Progenitor cell of endocrine pancreas (in vitro differentiated cells): ENCODE measurements at regions not wholly inside any gene's neighbourhood (a gene's known extent, or its start where the extent isn't known, plus 50 kb on each side); places are given as distances from the start of the nearest gene placed in this dataset.

ENCODE experiments used
- DNase-seq: peaks from one replicate; pipeline ENCODE4 v3.0.0; 2021; ENCODE audit warnings: low spot score; ENCODE audit not compliant: unreplicated experiment
- H3K27ac Mint-ChIP-seq: 2 replicates; pipeline ENCODE4 v1.8.0; 2021; ENCODE audit warnings: mild to moderate bottlenecking, moderate library complexity, mixed read lengths
- H3K27me3 Mint-ChIP-seq: 2 replicates; pipeline ENCODE4 v1.8.0; 2021; ENCODE audit warnings: mixed read lengths
- H3K36me3 Mint-ChIP-seq: 2 replicates; pipeline ENCODE4 v1.8.0; 2022; ENCODE audit warnings: mixed read lengths; ENCODE audit not compliant: insufficient read depth
- H3K4me1 Mint-ChIP-seq: 2 replicates; pipeline ENCODE4 v1.8.0; 2021; ENCODE audit warnings: low read depth, mixed read lengths
- H3K4me3 Mint-ChIP-seq: 2 replicates; pipeline ENCODE4 v1.8.0; 2021; ENCODE audit warnings: low read depth, mild to moderate bottlenecking, moderate library complexity, mixed read lengths
- H3K9me3 Mint-ChIP-seq: 2 replicates; pipeline ENCODE4 v1.8.0; 2021; ENCODE audit warnings: low read depth, mixed read lengths
- TF ChIP-seq, protein P1 (sequence below): fragments of 200-600 bp; sonication (generic); IDR thresholded peaks from one replicate; pipeline ENCODE4 v1.5.0; 2021; ENCODE audit warnings: antibody characterized with exemption, mild to moderate bottlenecking; ENCODE audit not compliant: unreplicated experiment

DNA sequence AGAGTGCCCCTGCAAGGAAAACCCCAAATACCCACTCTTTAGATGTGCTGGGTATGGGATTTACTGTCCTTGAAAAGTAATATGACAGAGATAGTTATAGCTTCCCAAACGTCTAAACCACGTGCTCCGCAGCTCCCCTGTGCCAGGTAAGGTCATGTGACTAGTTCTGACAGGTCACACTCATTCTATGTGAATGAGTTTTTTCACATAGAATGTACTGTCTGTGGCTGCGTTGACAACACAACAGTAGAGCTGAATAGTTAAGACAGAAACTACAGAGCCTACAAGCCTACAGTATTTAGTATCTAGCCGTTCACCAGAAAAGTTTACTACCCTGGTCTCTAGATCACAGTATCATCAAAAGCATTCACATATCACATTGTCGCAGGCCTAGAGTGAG is 236.2 kb downstream of the ETS1 start:
- Mint-ChIP-seq H3K27me3 (peaks cover 44% of the 10 kb centered on the region), H3K9me3 (no peaks in the 10 kb centered on the region), H3K27ac (no peak overlapping the region), H3K4me1 (no peaks in the 10 kb centered on the region), H3K36me3 (no peaks in the 10 kb centered on the region), H3K4me3 (no peak overlapping the region)
- DNase-seq: no peak
- TF ChIP-seq, protein P1, sequence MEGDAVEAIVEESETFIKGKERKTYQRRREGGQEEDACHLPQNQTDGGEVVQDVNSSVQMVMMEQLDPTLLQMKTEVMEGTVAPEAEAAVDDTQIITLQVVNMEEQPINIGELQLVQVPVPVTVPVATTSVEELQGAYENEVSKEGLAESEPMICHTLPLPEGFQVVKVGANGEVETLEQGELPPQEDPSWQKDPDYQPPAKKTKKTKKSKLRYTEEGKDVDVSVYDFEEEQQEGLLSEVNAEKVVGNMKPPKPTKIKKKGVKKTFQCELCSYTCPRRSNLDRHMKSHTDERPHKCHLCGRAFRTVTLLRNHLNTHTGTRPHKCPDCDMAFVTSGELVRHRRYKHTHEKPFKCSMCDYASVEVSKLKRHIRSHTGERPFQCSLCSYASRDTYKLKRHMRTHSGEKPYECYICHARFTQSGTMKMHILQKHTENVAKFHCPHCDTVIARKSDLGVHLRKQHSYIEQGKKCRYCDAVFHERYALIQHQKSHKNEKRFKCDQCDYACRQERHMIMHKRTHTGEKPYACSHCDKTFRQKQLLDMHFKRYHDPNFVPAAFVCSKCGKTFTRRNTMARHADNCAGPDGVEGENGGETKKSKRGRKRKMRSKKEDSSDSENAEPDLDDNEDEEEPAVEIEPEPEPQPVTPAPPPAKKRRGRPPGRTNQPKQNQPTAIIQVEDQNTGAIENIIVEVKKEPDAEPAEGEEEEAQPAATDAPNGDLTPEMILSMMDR: no peak

DNA sequence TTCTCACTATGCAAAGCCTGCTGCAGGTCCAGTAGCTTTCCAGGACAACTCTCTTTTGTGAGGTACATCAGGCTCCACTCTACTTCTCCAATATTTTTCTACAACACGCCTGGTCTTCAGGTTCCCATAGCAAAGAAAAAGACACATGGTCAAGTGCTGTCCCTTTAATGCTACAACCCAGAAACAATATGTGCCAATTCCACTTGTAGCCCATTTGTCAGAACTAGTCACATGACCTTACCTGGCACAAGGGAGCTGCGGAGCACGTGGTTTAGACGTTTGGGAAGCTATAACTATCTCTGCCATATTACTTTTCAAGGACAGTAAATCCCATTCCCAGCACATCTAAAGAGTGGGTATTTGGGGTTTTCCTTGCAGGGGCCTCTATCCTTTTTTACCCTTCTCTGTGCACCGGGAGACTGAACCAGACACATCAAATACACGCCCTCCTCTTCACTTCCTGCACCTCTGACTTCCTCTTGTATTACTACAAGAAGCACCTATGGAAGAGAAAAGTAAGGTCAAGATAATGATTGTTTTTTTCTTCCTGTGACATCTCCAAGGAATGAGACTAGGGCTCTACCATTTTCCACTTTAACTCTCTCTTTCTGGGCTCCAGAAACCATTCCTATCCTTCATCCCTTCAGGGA is 237.6 kb downstream of the ETS1 start:
- Mint-ChIP-seq H3K4me3 (no peak overlapping the region), H3K36me3 (no peaks in the 10 kb centered on the region), H3K27me3 (peaks cover 36% of the 10 kb centered on the region), H3K4me1 (no peaks in the 10 kb centered on the region), H3K27ac (no peak overlapping the region), H3K9me3 (no peaks in the 10 kb centered on the region)
- TF ChIP-seq, protein P1: no peak
- DNase-seq: no peak

DNA sequence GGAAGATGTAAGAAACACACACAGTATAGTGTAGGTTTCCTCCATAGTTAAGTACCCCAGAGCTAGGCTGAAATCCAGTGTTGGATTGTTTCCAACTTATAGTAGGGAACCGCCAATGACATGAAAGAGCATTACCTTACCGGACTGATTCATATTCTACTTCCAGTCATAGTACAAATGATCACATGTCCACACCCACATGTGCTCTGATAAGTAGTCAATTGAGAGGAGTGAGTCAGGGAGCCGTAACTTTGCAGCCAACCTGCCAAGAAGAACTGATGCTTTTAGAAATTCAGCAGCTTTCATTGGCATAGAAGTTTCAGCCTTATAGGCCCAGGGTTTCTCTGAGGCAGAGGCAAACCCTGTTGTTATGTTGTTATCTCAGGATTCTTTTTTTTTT is 240.6 kb downstream of the ETS1 start:
- no peak overlapping the region for H3K4me3 Mint-ChIP-seq
- H3K9me3 Mint-ChIP-seq: no peaks in the 10 kb centered on the region
- DNase-seq: no peak
- H3K4me1 Mint-ChIP-seq: peaks cover 4% of the 10 kb centered on the region
- no peaks in the 10 kb centered on the region for H3K36me3 Mint-ChIP-seq
- TF ChIP-seq, protein P1: no peak
- peaks cover 21% of the 10 kb centered on the region for H3K27me3 Mint-ChIP-seq
- no peak overlapping the region for H3K27ac Mint-ChIP-seq

DNA sequence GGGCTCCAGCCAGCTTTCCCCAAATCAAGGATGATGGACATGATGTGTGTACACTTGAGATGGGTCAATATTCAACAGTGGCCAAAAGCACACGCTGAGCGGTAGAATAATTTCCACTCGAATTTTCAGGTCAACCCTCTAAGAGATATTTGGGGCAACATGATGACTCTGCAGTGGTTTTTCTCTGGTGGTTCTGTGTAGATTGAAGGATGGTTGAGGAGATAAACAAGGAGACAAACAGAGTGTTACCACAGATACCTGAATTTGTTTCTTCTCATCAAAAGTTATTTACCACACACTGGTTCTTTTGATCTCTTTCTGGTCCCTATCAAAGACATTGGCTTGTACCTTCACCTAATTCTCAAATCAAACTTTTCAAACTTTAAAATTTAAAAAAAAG is 242.0 kb downstream of the ETS1 start:
- TF ChIP-seq, protein P1: no peak
- Mint-ChIP-seq H3K4me3 (no peak overlapping the region), H3K4me1 (peaks cover 4% of the 10 kb centered on the region), H3K27me3 (peaks cover 11% of the 10 kb centered on the region), H3K9me3 (no peaks in the 10 kb centered on the region), H3K36me3 (no peaks in the 10 kb centered on the region), H3K27ac (no peak overlapping the region)
- no peak for DNase-seq

DNA sequence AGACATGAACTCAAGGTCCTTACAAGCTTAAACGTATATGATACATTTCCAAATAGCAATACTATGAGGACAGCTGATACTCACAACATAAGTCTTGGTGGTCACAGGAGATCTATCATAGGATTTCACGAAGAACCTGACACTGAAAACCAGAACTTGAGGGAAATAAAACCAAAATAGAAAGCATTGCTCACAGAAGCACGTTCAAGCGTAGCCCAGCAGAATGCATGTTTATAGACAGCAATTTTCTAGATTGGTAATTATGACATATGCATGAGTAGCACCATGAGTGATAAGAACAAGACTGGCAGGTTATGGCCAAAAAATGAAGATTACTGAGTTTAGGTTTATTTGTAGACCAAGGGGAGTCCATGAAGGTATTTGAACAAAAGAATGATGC is 243.5 kb downstream of the ETS1 start:
- no peak overlapping the region for H3K27ac Mint-ChIP-seq
- no peaks in the 10 kb centered on the region for H3K36me3 Mint-ChIP-seq
- DNase-seq: no peak
- peaks cover 4% of the 10 kb centered on the region for H3K4me1 Mint-ChIP-seq
- H3K27me3 Mint-ChIP-seq: peaks cover 7% of the 10 kb centered on the region
- H3K4me3 Mint-ChIP-seq: no peak overlapping the region
- TF ChIP-seq, protein P1: no peak
- H3K9me3 Mint-ChIP-seq: no peaks in the 10 kb centered on the region
